Osteocyte (in vitro differentiated cells): ENCODE measurements at regions not wholly inside any gene's neighbourhood (a gene's known extent, or its start where the extent isn't known, plus 50 kb on each side); places are given as distances from the start of the nearest gene placed in this dataset.

Source experiments
- DNase-seq: peaks from one replicate; pipeline ENCODE4 v3.0.0; 2021; ENCODE audit warnings: mixed read lengths; ENCODE audit not compliant: unreplicated experiment; ENCODE audit errors: extremely low spot score
- H3K27ac Mint-ChIP-seq: one replicate; pipeline ENCODE4 v1.8.0; 2021; ENCODE audit warnings: mild to moderate bottlenecking, mixed read lengths; ENCODE audit not compliant: unreplicated experiment
- H3K27me3 Mint-ChIP-seq: one replicate; pipeline ENCODE4 v1.8.0; 2021; ENCODE audit warnings: mixed read lengths; ENCODE audit not compliant: unreplicated experiment
- H3K36me3 Mint-ChIP-seq: one replicate; pipeline ENCODE4 v1.8.0; 2021; ENCODE audit warnings: mixed read lengths; ENCODE audit not compliant: unreplicated experiment
- H3K4me1 Mint-ChIP-seq: one replicate; pipeline ENCODE4 v1.8.0; 2021; ENCODE audit warnings: mixed read lengths; ENCODE audit not compliant: unreplicated experiment
- H3K4me3 Mint-ChIP-seq: one replicate; pipeline ENCODE4 v1.8.0; 2021; ENCODE audit warnings: mild to moderate bottlenecking, moderate library complexity, mixed read lengths; ENCODE audit not compliant: unreplicated experiment
- H3K9me3 Mint-ChIP-seq: one replicate; pipeline ENCODE4 v1.8.0; 2021; ENCODE audit warnings: mixed read lengths; ENCODE audit not compliant: unreplicated experiment
- TF ChIP-seq, protein P1 (sequence below): fragments of 200-600 bp; sonication (generic); IDR thresholded peaks from 2 replicates; pipeline ENCODE4 v1.5.0; 2021; ENCODE audit warnings: antibody characterized with exemption, mild to moderate bottlenecking, moderate library complexity

DNA sequence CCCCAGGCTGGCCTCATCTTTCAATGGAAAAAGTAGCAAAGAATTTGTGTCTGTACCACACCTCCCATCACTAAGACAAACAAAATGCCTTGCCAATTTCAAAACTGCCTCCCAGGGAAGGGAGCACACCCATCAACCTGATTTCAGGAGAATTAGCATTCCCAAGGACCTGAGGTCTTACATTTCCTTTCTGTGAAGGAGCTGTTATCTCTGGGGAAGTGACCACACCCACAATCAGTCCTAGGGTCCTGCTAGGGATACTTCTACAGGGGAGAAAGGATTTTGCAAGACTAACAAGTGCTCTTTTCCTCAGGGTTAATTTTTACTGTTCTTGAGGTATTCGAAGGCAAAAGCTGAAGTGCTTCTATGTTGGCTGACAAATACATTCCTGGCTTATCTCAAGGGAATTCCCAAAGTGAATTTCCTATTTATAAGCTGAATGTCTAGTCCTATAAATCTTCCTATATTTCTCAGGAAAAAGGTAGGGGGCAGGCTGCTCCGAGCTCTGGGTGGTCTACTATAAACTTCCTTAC lies 97.4 kb upstream of the ITGA1 start:
- H3K9me3 Mint-ChIP-seq, result peaks cover 3% of the 10 kb centered on the region
- no peaks in the 10 kb centered on the region for H3K36me3 Mint-ChIP-seq
- H3K27ac Mint-ChIP-seq, result peak overlapping the region; percentile 85
- peaks cover 60% of the 10 kb centered on the region for H3K4me1 Mint-ChIP-seq
- H3K4me3 Mint-ChIP-seq, result no peak overlapping the region
- DNase-seq, result no peak
- no peaks in the 10 kb centered on the region for H3K27me3 Mint-ChIP-seq
- TF ChIP-seq, protein P1, sequence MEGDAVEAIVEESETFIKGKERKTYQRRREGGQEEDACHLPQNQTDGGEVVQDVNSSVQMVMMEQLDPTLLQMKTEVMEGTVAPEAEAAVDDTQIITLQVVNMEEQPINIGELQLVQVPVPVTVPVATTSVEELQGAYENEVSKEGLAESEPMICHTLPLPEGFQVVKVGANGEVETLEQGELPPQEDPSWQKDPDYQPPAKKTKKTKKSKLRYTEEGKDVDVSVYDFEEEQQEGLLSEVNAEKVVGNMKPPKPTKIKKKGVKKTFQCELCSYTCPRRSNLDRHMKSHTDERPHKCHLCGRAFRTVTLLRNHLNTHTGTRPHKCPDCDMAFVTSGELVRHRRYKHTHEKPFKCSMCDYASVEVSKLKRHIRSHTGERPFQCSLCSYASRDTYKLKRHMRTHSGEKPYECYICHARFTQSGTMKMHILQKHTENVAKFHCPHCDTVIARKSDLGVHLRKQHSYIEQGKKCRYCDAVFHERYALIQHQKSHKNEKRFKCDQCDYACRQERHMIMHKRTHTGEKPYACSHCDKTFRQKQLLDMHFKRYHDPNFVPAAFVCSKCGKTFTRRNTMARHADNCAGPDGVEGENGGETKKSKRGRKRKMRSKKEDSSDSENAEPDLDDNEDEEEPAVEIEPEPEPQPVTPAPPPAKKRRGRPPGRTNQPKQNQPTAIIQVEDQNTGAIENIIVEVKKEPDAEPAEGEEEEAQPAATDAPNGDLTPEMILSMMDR, result peak; percentile 23

DNA sequence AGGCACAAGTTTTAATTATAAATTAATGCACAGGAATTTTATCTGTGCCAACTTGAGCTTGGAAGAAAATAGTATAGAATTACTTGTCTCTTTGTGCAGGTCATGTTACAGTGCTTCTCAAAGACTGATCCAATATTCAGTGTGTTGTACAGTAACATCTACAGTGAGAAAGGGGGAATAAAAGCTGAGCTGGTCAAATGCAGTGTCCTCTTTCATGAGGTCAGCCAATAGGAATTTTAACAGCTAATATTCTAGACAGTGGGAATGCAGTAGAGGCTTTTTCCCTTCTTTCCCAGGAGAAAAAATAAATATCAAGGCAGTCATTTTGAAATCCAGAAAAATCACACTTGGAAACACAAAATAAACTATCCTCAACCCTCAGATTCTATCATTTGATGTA lies 95.7 kb upstream of the ITGA1 start:
- no peak overlapping the region for H3K4me3 Mint-ChIP-seq
- DNase-seq, result no peak
- TF ChIP-seq, protein P1, result no peak
- peaks cover 3% of the 10 kb centered on the region for H3K9me3 Mint-ChIP-seq
- H3K4me1 Mint-ChIP-seq, result peaks cover 73% of the 10 kb centered on the region
- no peaks in the 10 kb centered on the region for H3K27me3 Mint-ChIP-seq
- peak overlapping the region; percentile 85 for H3K27ac Mint-ChIP-seq
- H3K36me3 Mint-ChIP-seq, result no peaks in the 10 kb centered on the region

DNA sequence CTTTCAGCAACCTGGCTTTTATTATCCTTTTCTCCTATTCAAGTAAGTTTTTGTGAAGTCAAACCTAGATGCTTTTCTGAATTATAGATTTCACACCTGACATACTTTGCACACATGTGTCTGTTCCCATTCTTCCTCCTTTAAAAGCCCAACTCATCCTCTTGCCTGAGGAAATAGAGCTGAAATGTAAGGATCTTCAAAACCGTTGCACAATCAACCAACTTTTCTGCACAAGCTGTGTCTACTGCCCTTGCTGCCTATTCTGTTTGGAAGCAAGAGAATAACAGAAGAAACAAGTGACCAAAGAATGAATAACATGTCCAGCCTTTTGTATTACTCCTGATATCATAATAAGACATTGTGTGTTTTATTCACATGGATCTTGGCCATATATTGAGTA lies 95.1 kb upstream of the ITGA1 start:
- H3K27ac Mint-ChIP-seq, result peak overlapping the region; percentile 85
- TF ChIP-seq, protein P1, result no peak
- no peaks in the 10 kb centered on the region for H3K36me3 Mint-ChIP-seq
- no peaks in the 10 kb centered on the region for H3K27me3 Mint-ChIP-seq
- peak overlapping the region; percentile 15 for H3K4me3 Mint-ChIP-seq
- H3K9me3 Mint-ChIP-seq, result peaks cover 3% of the 10 kb centered on the region
- peaks cover 73% of the 10 kb centered on the region for H3K4me1 Mint-ChIP-seq
- no peak for DNase-seq

- H3K9me3 Mint-ChIP-seq, result peaks cover 3% of the 10 kb centered on the region
- no peaks in the 10 kb centered on the region for H3K27me3 Mint-ChIP-seq
- H3K4me3 Mint-ChIP-seq, result no peak overlapping the region
- TF ChIP-seq, protein P1, result peak; percentile 60
- no peaks in the 10 kb centered on the region for H3K36me3 Mint-ChIP-seq
- H3K27ac Mint-ChIP-seq, result peak overlapping the region; percentile 85
- DNase-seq, result no peak
- H3K4me1 Mint-ChIP-seq, result peaks cover 73% of the 10 kb centered on the region
Observed at GRCh38 chr5:52693280-52693679, 94.4 kb upstream of the ITGA1 start.

DNA sequence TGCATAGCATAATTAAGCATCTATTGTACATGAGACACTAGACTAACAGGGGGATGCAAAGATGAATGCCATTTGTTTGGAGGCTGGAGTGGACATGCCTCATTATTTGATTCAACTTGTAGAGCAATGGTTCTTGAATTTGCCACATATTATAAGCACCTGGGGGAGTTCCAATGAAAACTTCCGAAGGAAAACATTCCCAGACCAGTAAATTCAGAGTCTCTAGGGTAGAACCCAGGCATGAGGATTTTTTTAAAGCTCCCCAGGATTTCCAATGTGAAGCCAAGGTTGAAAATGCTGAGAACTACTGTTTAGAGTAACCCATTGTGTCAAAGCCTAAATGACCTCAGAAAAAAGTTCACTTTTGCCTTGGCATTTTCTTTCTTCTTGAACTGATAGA lies 93.9 kb upstream of the ITGA1 start:
- no peak overlapping the region for H3K27ac Mint-ChIP-seq
- H3K9me3 Mint-ChIP-seq, result no peaks in the 10 kb centered on the region
- DNase-seq, result no peak
- H3K36me3 Mint-ChIP-seq, result no peaks in the 10 kb centered on the region
- TF ChIP-seq, protein P1, result no peak
- no peak overlapping the region for H3K4me3 Mint-ChIP-seq
- H3K4me1 Mint-ChIP-seq, result peaks cover 72% of the 10 kb centered on the region
- no peaks in the 10 kb centered on the region for H3K27me3 Mint-ChIP-seq
